GM20000 (cell line): ENCODE measurements at regions not wholly inside any gene's neighbourhood (a gene's known extent, or its start where the extent isn't known, plus 50 kb on each side); places are given as distances from the start of the nearest gene placed in this dataset.

Experiments
- DNase-seq: peaks from one replicate; pipeline ENCODE4 v3.0.0; 2012; ENCODE audit warnings: low spot score
- CTCF ChIP-seq: IDR thresholded peaks from 2 replicates; pipeline ENCODE4 v1.5.1; 2012; ENCODE audit warnings: mild to moderate bottlenecking, control low read depth; ENCODE audit errors: extremely low read depth, missing control alignments

- DNase-seq = no peak
- TF ChIP-seq CTCF = no peak
These were observed 889.3 kb downstream of the BCL11B start for GRCh38 chr14:98382662-98383061.

GRCh38 chr14:98385851-98386250 is 886.1 kb downstream of the BCL11B start:
- no peak for TF ChIP-seq CTCF
- DNase-seq = no peak

GRCh38 chr14:98391061-98391460 is 880.9 kb downstream of the BCL11B start:
- no peak for TF ChIP-seq CTCF
- no peak for DNase-seq

GRCh38 chr14:98393527-98393926 is 878.5 kb downstream of the BCL11B start:
- no peak for DNase-seq
- no peak for TF ChIP-seq CTCF

GRCh38 chr14:98404811-98405210 is 867.2 kb downstream of the BCL11B start:
- TF ChIP-seq CTCF = no peak
- no peak for DNase-seq

GRCh38 chr14:98408024-98408555 is 863.9 kb downstream of the BCL11B start:
- DNase-seq = no peak
- TF ChIP-seq CTCF = no peak

GRCh38 chr14:98408713-98409112 is 863.3 kb downstream of the BCL11B start:
- TF ChIP-seq CTCF = no peak
- DNase-seq = no peak

- no peak for DNase-seq
- no peak for TF ChIP-seq CTCF
These were observed 860.8 kb downstream of the BCL11B start for GRCh38 chr14:98411154-98411553.
